PC-9 (cell line): ENCODE measurements at regions not wholly inside any gene's neighbourhood (a gene's known extent, or its start where the extent isn't known, plus 50 kb on each side); places are given as distances from the start of the nearest gene placed in this dataset.

ENCODE experiments used
- EZH2 ChIP-seq: fragments of 200-600 bp; sonication (generic); IDR thresholded peaks from 2 replicates; pipeline ENCODE4 v1.8.0; 2017; ENCODE audit warnings: antibody characterized with exemption, low read depth
- TF ChIP-seq, protein P1 (sequence below): fragments of 200-600 bp; sonication (generic); conservative IDR thresholded peaks from 2 replicates; pipeline ENCODE4 v1.6.1; 2017; ENCODE audit warnings: mixed run types, antibody characterized with exemption, mild to moderate bottlenecking, moderate library complexity

DNA sequence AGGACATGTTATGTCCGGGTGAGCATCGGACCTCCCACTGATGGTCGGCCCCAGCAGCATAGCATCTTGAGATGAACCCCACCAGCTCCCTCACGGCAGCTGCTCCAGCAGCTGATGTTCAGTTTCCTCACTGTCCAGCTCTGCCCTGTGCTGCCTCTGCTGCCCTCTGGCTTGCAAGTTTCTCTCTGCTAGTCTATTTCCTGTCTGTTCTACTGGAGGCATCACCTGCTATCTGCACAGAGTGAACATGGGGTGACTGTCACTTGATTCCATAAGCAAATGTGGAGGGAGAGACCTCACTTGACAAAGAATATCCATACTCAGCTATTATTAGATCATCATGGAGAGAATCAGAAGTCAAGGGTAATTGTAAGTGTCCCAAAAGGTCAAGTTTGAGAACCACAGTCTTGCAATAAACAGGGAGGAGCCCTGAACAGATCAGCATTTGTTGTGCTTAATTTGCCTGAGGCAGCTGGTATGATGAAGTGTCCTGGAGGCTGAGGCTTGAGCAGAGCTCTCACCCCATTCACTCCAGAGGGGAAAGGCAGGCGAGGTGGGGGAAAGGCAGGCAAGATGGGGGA, 702.8 kb downstream of the SEMA5A start:
- TF ChIP-seq, protein P1, sequence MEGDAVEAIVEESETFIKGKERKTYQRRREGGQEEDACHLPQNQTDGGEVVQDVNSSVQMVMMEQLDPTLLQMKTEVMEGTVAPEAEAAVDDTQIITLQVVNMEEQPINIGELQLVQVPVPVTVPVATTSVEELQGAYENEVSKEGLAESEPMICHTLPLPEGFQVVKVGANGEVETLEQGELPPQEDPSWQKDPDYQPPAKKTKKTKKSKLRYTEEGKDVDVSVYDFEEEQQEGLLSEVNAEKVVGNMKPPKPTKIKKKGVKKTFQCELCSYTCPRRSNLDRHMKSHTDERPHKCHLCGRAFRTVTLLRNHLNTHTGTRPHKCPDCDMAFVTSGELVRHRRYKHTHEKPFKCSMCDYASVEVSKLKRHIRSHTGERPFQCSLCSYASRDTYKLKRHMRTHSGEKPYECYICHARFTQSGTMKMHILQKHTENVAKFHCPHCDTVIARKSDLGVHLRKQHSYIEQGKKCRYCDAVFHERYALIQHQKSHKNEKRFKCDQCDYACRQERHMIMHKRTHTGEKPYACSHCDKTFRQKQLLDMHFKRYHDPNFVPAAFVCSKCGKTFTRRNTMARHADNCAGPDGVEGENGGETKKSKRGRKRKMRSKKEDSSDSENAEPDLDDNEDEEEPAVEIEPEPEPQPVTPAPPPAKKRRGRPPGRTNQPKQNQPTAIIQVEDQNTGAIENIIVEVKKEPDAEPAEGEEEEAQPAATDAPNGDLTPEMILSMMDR, result peak; percentile 60; the same call in 1 of the 2 replicates
- TF ChIP-seq EZH2, result no peak
